AML-193 (cell line): ENCODE measurements at regions not wholly inside any gene's neighbourhood (a gene's known extent, or its start where the extent isn't known, plus 50 kb on each side); places are given as distances from the start of the nearest gene placed in this dataset.

ENCODE experiments used
- DNase-seq, 2 experiments: peaks; one replicate each; lab custom pipeline; 2025; lab: John Stamatoyannopoulos, UW

GRCh38 chr7:24475166-24475961 is 97.9 kb upstream of the PALS2 start:
- DNase-seq = no peak

GRCh38 chr7:24476227-24476626 is 97.0 kb upstream of the PALS2 start:
- no peak for DNase-seq

- DNase-seq = no peak
These were observed 95.7 kb upstream of the PALS2 start for GRCh38 chr7:24477398-24478136.

GRCh38 chr7:24478137-24478655 is 95.1 kb upstream of the PALS2 start:
- DNase-seq = no peak

- DNase-seq = no peak
These were observed 92.8 kb upstream of the PALS2 start for GRCh38 chr7:24480501-24480900.

- no peak for DNase-seq
These were observed 89.4 kb upstream of the PALS2 start for GRCh38 chr7:24483804-24484203.

- DNase-seq = no peak
These were observed 80.7 kb upstream of the PALS2 start for GRCh38 chr7:24492576-24492975.

GRCh38 chr7:24494832-24495231 is 78.4 kb upstream of the PALS2 start:
- no peak for DNase-seq

- no peak for DNase-seq
These were observed 77.2 kb upstream of the PALS2 start for GRCh38 chr7:24496036-24496435.

GRCh38 chr7:24498439-24498838 is 74.8 kb upstream of the PALS2 start:
- no peak for DNase-seq

GRCh38 chr7:24499871-24500270 is 73.4 kb upstream of the PALS2 start:
- DNase-seq = no peak

GRCh38 chr7:24500599-24500998 is 72.7 kb upstream of the PALS2 start:
- DNase-seq = no peak

- no peak for DNase-seq
These were observed 72.2 kb upstream of the PALS2 start for GRCh38 chr7:24501009-24501408.

GRCh38 chr7:24501443-24502134 is 71.7 kb upstream of the PALS2 start:
- DNase-seq = no peak

GRCh38 chr7:24502135-24502488 is 71.1 kb upstream of the PALS2 start:
- DNase-seq = no peak

GRCh38 chr7:24503506-24503905 is 69.7 kb upstream of the PALS2 start:
- no peak for DNase-seq

GRCh38 chr7:24504040-24504439 is 69.2 kb upstream of the PALS2 start:
- no peak for DNase-seq

- DNase-seq = no peak
These were observed 68.4 kb upstream of the PALS2 start for GRCh38 chr7:24504836-24505235.

GRCh38 chr7:24505968-24506367 is 67.3 kb upstream of the PALS2 start:
- DNase-seq = no peak

GRCh38 chr7:24508316-24508715 is 64.9 kb upstream of the PALS2 start:
- DNase-seq = no peak

GRCh38 chr7:24510759-24511158 is 62.5 kb upstream of the PALS2 start:
- DNase-seq = no peak

- no peak for DNase-seq
These were observed 56.1 kb upstream of the PALS2 start for GRCh38 chr7:24517166-24517565.
